MCF 10A (cell line): ENCODE measurements at regions not wholly inside any gene's neighbourhood (a gene's known extent, or its start where the extent isn't known, plus 50 kb on each side); places are given as distances from the start of the nearest gene placed in this dataset.
A peak's percentile ranks its signal among the peaks of the same experiment; 100 is the strongest.

Experiments
- BruUV-seq: library from RNA; stranded (reverse); fragments of 400-500 nt; replicated peaks from 2 replicates; lab custom pipeline; 2021; lab: Mats Ljungman, UMichigan
- CTCF ChIA-PET: fragments of 300-600 bp; sonication (Branson Sonifier 250); formaldehyde crosslinking; extraction: SDS; loops from one replicate; lab custom pipeline; 2021; ENCODE audit warnings: antibody characterized with exemption, inconsistent platforms; lab: Yijun Ruan, JAX
- POLR2A ChIA-PET: fragments of 300-600, 350-650 bp; sonication (Branson Sonifier 250); formaldehyde crosslinking; extraction: SDS; loops from one replicate; lab custom pipeline; 2020; ENCODE audit warnings: antibody characterized with exemption, inconsistent platforms; lab: Yijun Ruan, JAX
- DNase-seq: peaks from one replicate; pipeline ENCODE4 v3.0.0-alpha.2; 2018; ENCODE audit not compliant: unreplicated experiment
- H3K27ac Mint-ChIP-seq: one replicate; pipeline ENCODE4 v1.8.0; 2022; ENCODE audit warnings: mild to moderate bottlenecking, low read depth, mixed read lengths; ENCODE audit not compliant: unreplicated experiment
- H3K27me3 Mint-ChIP-seq: one replicate; pipeline ENCODE4 v1.8.0; 2022; ENCODE audit warnings: mixed read lengths; ENCODE audit not compliant: insufficient read depth, unreplicated experiment
- H3K36me3 Mint-ChIP-seq: one replicate; pipeline ENCODE4 v1.8.0; 2022; ENCODE audit warnings: mild to moderate bottlenecking, moderate library complexity, mixed read lengths; ENCODE audit not compliant: insufficient read depth, unreplicated experiment
- H3K4me1 Mint-ChIP-seq: one replicate; pipeline ENCODE4 v1.8.0; 2022; ENCODE audit warnings: mixed read lengths; ENCODE audit not compliant: insufficient read depth, unreplicated experiment
- H3K4me3 Mint-ChIP-seq: one replicate; pipeline ENCODE4 v1.8.0; 2022; ENCODE audit warnings: mild to moderate bottlenecking, moderate library complexity, mixed read lengths; ENCODE audit not compliant: unreplicated experiment
- H3K9me3 Mint-ChIP-seq: one replicate; pipeline ENCODE4 v1.8.0; 2022; ENCODE audit warnings: mixed read lengths; ENCODE audit not compliant: unreplicated experiment
- intact Hi-C: fragments of 100-400 bp; cut with micrococcal nuclease; formaldehyde crosslinking; loops from 2 replicates; pipeline ENCODE4 v1.14.1; 2022
- TF ChIP-seq, protein P1 (sequence below): fragments of 200-600 bp; IDR thresholded peaks from one replicate; pipeline ENCODE4 v1.8.0; 2022; ENCODE audit warnings: antibody characterized with exemption, mild to moderate bottlenecking; ENCODE audit not compliant: unreplicated experiment

DNA sequence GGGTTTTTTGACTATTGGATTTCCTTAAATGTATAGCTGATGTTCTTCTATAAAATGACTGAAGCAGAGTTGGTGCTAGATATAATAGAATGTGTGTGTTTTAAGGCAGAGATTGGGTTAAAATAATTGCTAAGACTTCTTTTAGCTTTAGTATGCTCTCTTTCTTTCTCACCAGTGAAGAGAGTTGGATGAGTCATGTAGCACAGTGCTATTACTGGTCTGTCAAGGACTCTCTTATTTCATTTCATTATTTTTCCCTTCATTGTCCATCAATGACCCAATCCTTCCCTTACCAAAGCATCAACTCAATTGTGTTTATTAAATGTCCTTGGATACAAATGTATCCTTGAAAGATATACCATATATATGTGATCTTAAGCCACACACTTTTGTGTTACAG lies 268.9 kb downstream of the IRS2 start:
- no peaks in the 10 kb centered on the region for H3K4me1 Mint-ChIP-seq
- DNase-seq: no peak
- no TSS peak for BruUV-seq
- no peak overlapping the region for H3K27ac Mint-ChIP-seq
- H3K4me3 Mint-ChIP-seq: no peak overlapping the region
- H3K9me3 Mint-ChIP-seq: no peaks in the 10 kb centered on the region
- POLR2A ChIA-PET: interaction anchor here (0.6 kb wide), 2 partner anchors 185 to 738 kb away, joined by 3 read pairs; no protein-coding TSS in a partner anchor
- no peaks in the 10 kb centered on the region for H3K36me3 Mint-ChIP-seq
- TF ChIP-seq, protein P1, sequence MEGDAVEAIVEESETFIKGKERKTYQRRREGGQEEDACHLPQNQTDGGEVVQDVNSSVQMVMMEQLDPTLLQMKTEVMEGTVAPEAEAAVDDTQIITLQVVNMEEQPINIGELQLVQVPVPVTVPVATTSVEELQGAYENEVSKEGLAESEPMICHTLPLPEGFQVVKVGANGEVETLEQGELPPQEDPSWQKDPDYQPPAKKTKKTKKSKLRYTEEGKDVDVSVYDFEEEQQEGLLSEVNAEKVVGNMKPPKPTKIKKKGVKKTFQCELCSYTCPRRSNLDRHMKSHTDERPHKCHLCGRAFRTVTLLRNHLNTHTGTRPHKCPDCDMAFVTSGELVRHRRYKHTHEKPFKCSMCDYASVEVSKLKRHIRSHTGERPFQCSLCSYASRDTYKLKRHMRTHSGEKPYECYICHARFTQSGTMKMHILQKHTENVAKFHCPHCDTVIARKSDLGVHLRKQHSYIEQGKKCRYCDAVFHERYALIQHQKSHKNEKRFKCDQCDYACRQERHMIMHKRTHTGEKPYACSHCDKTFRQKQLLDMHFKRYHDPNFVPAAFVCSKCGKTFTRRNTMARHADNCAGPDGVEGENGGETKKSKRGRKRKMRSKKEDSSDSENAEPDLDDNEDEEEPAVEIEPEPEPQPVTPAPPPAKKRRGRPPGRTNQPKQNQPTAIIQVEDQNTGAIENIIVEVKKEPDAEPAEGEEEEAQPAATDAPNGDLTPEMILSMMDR: no peak
- CTCF ChIA-PET: no interaction called here
- H3K27me3 Mint-ChIP-seq: no peaks in the 10 kb centered on the region
- intact Hi-C loops: no loop called here

DNA sequence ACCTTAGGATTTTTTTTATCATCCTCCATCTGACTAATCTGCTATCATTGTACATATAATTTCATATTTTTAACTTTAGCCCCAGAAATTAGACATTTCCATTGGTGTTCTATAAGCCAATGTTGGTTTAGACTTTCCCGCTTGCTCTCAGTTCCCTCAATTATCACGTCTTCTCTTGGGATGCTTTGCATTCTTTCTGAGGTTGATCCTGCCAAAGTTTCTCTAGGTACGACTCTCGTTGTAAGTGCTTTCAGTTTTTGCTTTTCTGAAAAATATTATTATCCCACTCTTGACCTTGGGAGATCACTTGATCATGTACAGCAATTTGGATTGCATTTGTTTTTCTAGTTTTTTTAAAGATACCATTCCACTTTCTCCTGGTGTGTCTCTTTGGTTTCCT lies 270.2 kb downstream of the IRS2 start:
- Mint-ChIP-seq H3K4me1 (no peaks in the 10 kb centered on the region), H3K36me3 (no peaks in the 10 kb centered on the region), H3K9me3 (no peaks in the 10 kb centered on the region), H3K4me3 (no peak overlapping the region), H3K27ac (no peak overlapping the region), H3K27me3 (no peaks in the 10 kb centered on the region)
- ChIA-PET POLR2A (no interaction called here), CTCF (no interaction called here)
- TF ChIP-seq, protein P1: no peak
- no peak for DNase-seq
- intact Hi-C loops: no loop called here
- BruUV-seq: no TSS peak

DNA sequence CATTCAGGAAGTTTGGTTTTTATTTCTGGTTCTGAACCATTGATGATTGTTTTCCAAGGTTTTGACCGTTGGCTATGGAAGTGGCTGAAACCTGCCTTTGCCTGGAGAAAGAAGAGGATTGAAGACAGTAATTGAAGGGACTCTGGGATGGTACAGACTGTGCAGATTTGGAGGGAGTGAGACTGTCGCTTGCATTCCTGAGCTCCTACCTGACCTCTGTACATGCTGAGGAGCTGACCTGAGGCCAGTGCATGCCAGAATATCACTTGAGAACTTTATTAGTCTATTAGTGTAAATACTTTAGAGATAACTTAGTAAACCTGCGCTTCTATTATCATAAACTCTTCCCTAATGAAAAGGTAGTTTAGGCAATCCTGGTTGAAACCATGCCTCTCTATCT lies 276.4 kb downstream of the IRS2 start:
- Mint-ChIP-seq H3K4me1 (peaks cover 17% of the 10 kb centered on the region), H3K27me3 (no peaks in the 10 kb centered on the region), H3K4me3 (no peak overlapping the region), H3K9me3 (no peaks in the 10 kb centered on the region), H3K36me3 (peaks cover 6% of the 10 kb centered on the region), H3K27ac (peak overlapping the region; percentile 91)
- intact Hi-C loops: no loop called here
- ChIA-PET CTCF (no interaction called here), POLR2A (interaction anchor here (0.7 to 1.2 kb wide), 2 partner anchors 26 to 34 kb away, joined by 3 to 4 read pairs; no protein-coding TSS in a partner anchor)
- DNase-seq: no peak
- no TSS peak for BruUV-seq
- TF ChIP-seq, protein P1: no peak

DNA sequence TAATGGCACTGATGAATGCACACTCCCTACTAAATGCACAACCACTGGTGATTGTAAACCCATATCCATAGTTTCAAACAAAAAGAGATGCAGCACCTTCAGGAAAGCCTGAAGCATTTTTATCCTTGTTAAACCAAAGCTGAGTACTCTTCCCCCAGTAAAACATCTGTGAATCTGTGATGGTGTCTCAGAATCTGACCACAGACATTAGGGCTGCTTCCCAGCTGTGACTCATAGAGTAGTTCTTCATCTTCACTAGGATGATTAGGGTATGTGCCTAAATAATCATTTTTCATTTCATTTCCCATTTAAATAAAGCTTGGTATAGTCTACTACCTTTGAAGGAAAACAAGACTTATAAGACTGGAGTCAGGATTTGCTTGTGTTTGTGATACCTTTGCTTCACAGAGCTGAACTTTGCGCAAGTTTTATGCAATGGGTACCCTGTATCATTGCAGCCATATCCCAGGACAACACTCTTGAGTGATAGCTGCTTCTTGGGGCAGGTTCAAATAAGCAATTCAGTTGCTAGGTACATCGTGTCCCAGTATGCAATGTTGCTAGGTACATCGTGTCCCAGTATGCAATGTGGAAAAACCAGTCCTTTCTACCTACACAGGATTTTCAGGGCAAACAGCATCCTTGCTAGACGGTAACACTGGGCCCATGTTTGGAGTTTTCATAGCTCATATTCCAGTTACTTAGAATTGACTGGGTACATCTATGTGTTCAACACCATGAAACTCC lies 277.1 kb downstream of the IRS2 start:
- H3K27ac Mint-ChIP-seq: peak overlapping the region; percentile 91
- ChIA-PET POLR2A (interaction anchor here (0.7 to 1.2 kb wide), 3 partner anchors 25 to 73 kb away, joined by 3 to 4 read pairs (median 4); no protein-coding TSS in a partner anchor), CTCF (interaction anchor here (0.6 kb wide), 2 partner anchors 460 to 1164 kb away, joined by 3 read pairs; no protein-coding TSS in a partner anchor)
- intact Hi-C loops: no loop called here
- BruUV-seq: no TSS peak
- H3K36me3 Mint-ChIP-seq: peaks cover 6% of the 10 kb centered on the region
- H3K27me3 Mint-ChIP-seq: no peaks in the 10 kb centered on the region
- no peak overlapping the region for H3K4me3 Mint-ChIP-seq
- H3K4me1 Mint-ChIP-seq: peaks cover 17% of the 10 kb centered on the region
- DNase-seq: peak; percentile 20
- TF ChIP-seq, protein P1: no peak
- peaks cover 1% of the 10 kb centered on the region for H3K9me3 Mint-ChIP-seq
